ENCODE measurements at regions not wholly inside any gene's neighbourhood (a gene's known extent, or its start where the extent isn't known, plus 50 kb on each side); places are given as distances from the start of the nearest gene placed in this dataset.

GRCh38 chr1:175244206-175244605 is 51.6 kb upstream of the KIAA0040 start:
- no peak for TF ChIP-seq CTCF (IDR thresholded peaks at IDR 0.05; ENCODE audit: extremely low read depth, missing control alignments)

More at GRCh38 chr1:175244206-175244605, 51.6 kb upstream of the KIAA0040 start:
- no peak for DNase-seq (ENCODE audit: low spot score)
